ENCODE measurements at regions not wholly inside any gene's neighbourhood (a gene's known extent, or its start where the extent isn't known, plus 50 kb on each side); places are given as distances from the start of the nearest gene placed in this dataset.

- TF ChIP-seq CTCF (IDR thresholded peaks at IDR 0.05; ENCODE audit: control extremely low read depth in 1 of 3, insufficient read depth in 1 of 3, low read depth in 1 of 3, low read length in 3 of 3) (no peak), SUZ12 (IDR thresholded peaks at IDR 0.05; ENCODE audit: low read length) (no peak), POLR2AphosphoS5 (IDR thresholded peaks at IDR 0.05; ENCODE audit: low read depth, low read length) (no peak), MAFK (IDR thresholded peaks at IDR 0.05; ENCODE audit: low read depth, low read length) (no peak), EZH2 (IDR thresholded peaks at IDR 0.05; ENCODE audit: low read depth, low read length, severe bottlenecking) (no peak)
Measured at GRCh38 chr4:171644430-171645057, 168.7 kb upstream of the GALNTL6 start.
